H1 (cell line): ENCODE measurements at regions not wholly inside any gene's neighbourhood (a gene's known extent, or its start where the extent isn't known, plus 50 kb on each side); places are given as distances from the start of the nearest gene placed in this dataset.

Experiments
- CTCF ChIP-seq, 3 experiments: IDR thresholded peaks; 1 replicate in 2 of 3; 2 replicates in 1 of 3; pipeline versions ENCODE4 v1.5.1 to v1.6.1; 2011; ENCODE audit warnings: low read length in 3 of 3, mild to moderate bottlenecking in 3 of 3, inconsistent platforms in 2 of 3, low read depth in 1 of 3, moderate library complexity in 1 of 3; ENCODE audit not compliant: insufficient read depth in 1 of 3; ENCODE audit errors: control extremely low read depth in 1 of 3
- EZH2 ChIP-seq: fragments of 200-600 bp; sonication (generic); IDR thresholded peaks from 2 replicates; pipeline ENCODE4 v1.7.1; 2012; ENCODE audit warnings: low read depth, mild to moderate bottlenecking, moderate library complexity, low read length, inconsistent platforms; ENCODE audit not compliant: severe bottlenecking
- HDAC2 ChIP-seq, 2 experiments: fragments of 300-600 bp in 1 of 2; sonication (generic) in 1 of 2; IDR thresholded peaks; 2 replicates each; pipeline ENCODE4 v1.6.1; 2011 to 2012; ENCODE audit warnings: low read depth in 2 of 2, low read length in 2 of 2, mild to moderate bottlenecking in 2 of 2, moderate library complexity in 2 of 2, borderline replicate concordance in 1 of 2, inconsistent platforms in 1 of 2
- HDAC6 ChIP-seq: IDR thresholded peaks from one replicate; pipeline ENCODE4 v1.7.1; 2012; ENCODE audit warnings: low read depth, mild to moderate bottlenecking, inconsistent platforms, low read length, moderate library complexity
- RAD21 ChIP-seq, 2 experiments: IDR thresholded peaks in 1 of 2; conservative IDR thresholded peaks in 1 of 2; 2 replicates each; pipeline ENCODE4 v1.6.1; 2011; ENCODE audit warnings: low read depth in 2 of 2, low read length in 2 of 2, improper control_type of control experiment in 1 of 2, inconsistent platforms in 1 of 2, mild to moderate bottlenecking in 1 of 2, moderate library complexity in 1 of 2
- SP2 ChIP-seq: IDR thresholded peaks from 2 replicates; pipeline ENCODE4 v1.6.1; 2012; ENCODE audit warnings: mild to moderate bottlenecking, low read length, inconsistent platforms

- no peak for TF ChIP-seq EZH2
- TF ChIP-seq CTCF (IDR thresholded peaks at IDR 0.05; ENCODE audit: control extremely low read depth in 1 of 3, insufficient read depth in 1 of 3, low read depth in 1 of 3, low read length in 3 of 3): peak in 1 of 3 experiments; percentile 24; a peak in 2 of 4 replicates
- no peak for TF ChIP-seq SP2
- TF ChIP-seq HDAC2 (IDR thresholded peaks at IDR 0.05; ENCODE audit: borderline replicate concordance in 1 of 2, low read depth in 2 of 2, low read length in 2 of 2): no peak
- TF ChIP-seq HDAC6: no peak
- TF ChIP-seq RAD21 (IDR thresholded peaks at IDR 0.05 in 1 of 2, conservative IDR thresholded peaks at IDR 0.05 in 1 of 2; ENCODE audit: low read depth in 2 of 2, low read length in 2 of 2): peak; percentile 56 to 57
These were observed 311.6 kb upstream of the CDH7 start for GRCh38 chr18:65439188-65439587.
